PC-3 (cell line): ENCODE measurements at regions not wholly inside any gene's neighbourhood (a gene's known extent, or its start where the extent isn't known, plus 50 kb on each side); places are given as distances from the start of the nearest gene placed in this dataset. TPM values are rescaled to one million over a fixed set of nuclear protein-coding genes. Genes with fewer than 3 reads are reported as not detected.

Experiments used
- microRNA-seq: library from miRNA; unstranded; fragments of <30 nt; microRNA quantifications from one replicate; pipeline ENCODE4 v1.1.0, GENCODE V29; 2020; ENCODE audit not compliant: unreplicated experiment

Small RNAs in the stretch of these regions (microRNA-seq; reads per million reads assigned to microRNA genes)
- not detected for gene MIR3144
